Heart right ventricle (tissue), 16 donors: ENCODE measurements at regions not wholly inside any gene's neighbourhood (a gene's known extent, or its start where the extent isn't known, plus 50 kb on each side); places are given as distances from the start of the nearest gene placed in this dataset.

Source experiments
- ATAC-seq, 8 donors: fragments of 200-7000 bp; cut with Tn5 transposase; one replicate each; pipeline ENCODE4 v1.9.1; 2020; ENCODE audit warnings: mild to moderate bottlenecking in 8 of 8, moderate library complexity in 8 of 8, moderate number of reproducible peaks in 1 of 8
- DNase-seq, 2 donors: peaks; one replicate each; pipeline ENCODE4 v3.0.0-alpha.2; 2020
- H3K27ac ChIP-seq, 10 donors: fragments of 200-600 bp; sonication (generic) in 2 of 10; one replicate each; pipeline versions ENCODE4 v1.5.0 to v1.8.0; 2020 to 2022; ENCODE audit warnings: mild to moderate bottlenecking in 3 of 10
- H3K27me3 ChIP-seq, 7 donors: fragments of 200-600 bp; one replicate each; pipeline ENCODE4 v1.8.0; 2021 to 2022; ENCODE audit warnings: mild to moderate bottlenecking in 2 of 7
- H3K36me3 ChIP-seq, 9 donors: fragments of 200-600 bp; sonication (generic) in 1 of 9; one replicate each; pipeline versions ENCODE4 v1.5.0 to v1.8.0; 2020 to 2022; ENCODE audit warnings: mild to moderate bottlenecking in 2 of 9
- H3K4me1 ChIP-seq, 9 donors: fragments of 200-600 bp; sonication (generic) in 1 of 9; one replicate each; pipeline versions ENCODE4 v1.5.0 to v1.8.0; 2020 to 2022; ENCODE audit warnings: mild to moderate bottlenecking in 4 of 9
- H3K4me3 ChIP-seq, 10 donors: fragments of 200-600 bp; sonication (generic) in 2 of 10; one replicate each; pipeline versions ENCODE4 v1.5.0 to v1.8.0; 2020 to 2022; ENCODE audit warnings: mild to moderate bottlenecking in 7 of 10, moderate library complexity in 2 of 10
- H3K9me3 ChIP-seq, 11 donors: fragments of 200-600 bp in 10 of 11; sonication (generic) in 2 of 11; one replicate each; pipeline versions ENCODE4 v1.5.0 to v1.8.0; 2013 to 2022; ENCODE audit warnings: mild to moderate bottlenecking in 2 of 11, control low read depth in 1 of 11, moderate library complexity in 1 of 11
- CTCF ChIP-seq, 9 donors: fragments of 200-600 bp; sonication (generic) in 2 of 9; IDR thresholded peaks; one replicate each; pipeline versions ENCODE4 v1.5.0 to v1.8.0; 2021 to 2022; ENCODE audit warnings: antibody characterized with exemption in 9 of 9, mild to moderate bottlenecking in 5 of 9, moderate library complexity in 1 of 9
- WGBS, 2 donors: extraction: QIAGEN DNeasy Blood & Tissue Kit; methylation state at CpG; one replicate each; pipeline ENCODE4 v1.1.7; 2013; ENCODE audit warnings: inconsistent platforms in 1 of 2; 5-methylcytosine and 5-hydroxymethylcytosine counted together
- intact Hi-C, 10 donors: fragments of 100-400 bp; cut with DNase I; formaldehyde crosslinking; loops; one replicate each; pipeline versions ENCODE4 v1.11.1 to v1.14.2; 2022
- donor health status: Arrhythmogenic right ventricular cardiomyopathy.
- donor health status: ischemic (EF 13 %, LVEDD 7.1; RV severe dilation, severe dysfunction).
- donor health status: healthy with polysubstance abuse.
- donor health status: DM: no; HTN: yes; CAD: no.
- donor health status: DM: no; HTN: no; CAD: no.
- donor health status: ischemic (EF 25% LVEDD 6.9; RV normal size, moderate dysfunction).
- donor health status: ischemic (EF 25% LVEDD 5.7; RV mildly dilated, moderate dysfunction).
- donor health status: healthy.
- donor health status: DM: yes; HTN: yes; CAD: no.
- donor health status: Ischemic cardiomyopathy.
- donor health status: ischemic (EF 35%, LVEDD 5.7; RV mildly dilated, moderate dysfunction).
- donor health status: nonischemic (EF 11% LVEDD 7.7; RV severe dilation, severe dysfunction).
- donor health status: DM: yes; HTN: yes; CAD: no.
- donor health status: PGD.
- donor health status: ischemic (EF 29% LVEDD 5.4; RV normal size, mild dysfunction).
- donor health status: nonischemic (EF 23%, LVEDD 6.1; RV moderate dilation, normal function).

- Histone ChIP-seq H3K4me1 (no peaks in the 10 kb centered on the region), H3K9me3 (no peaks in the 10 kb centered on the region), H3K4me3 (no peak overlapping the region), H3K27ac (no peak overlapping the region), H3K27me3 (peaks cover 0 to 18% (median 0%) of the 10 kb centered on the region in 7 donors), H3K36me3 (no peaks in the 10 kb centered on the region)
- no peak for TF ChIP-seq CTCF (IDR thresholded peaks at IDR 0.05)
- DNase-seq (no peak), ATAC-seq (no peak)
- WGBS, 2 donors: 84 to 88% methylated on average over 15 of the region's 15 CpGs
- intact Hi-C loops: no loop called here
These were observed 290.0 kb upstream of the SALL3 start for GRCh38 chr18:78689606-78690005.

GRCh38 chr18:78692105-78692504, 287.5 kb upstream of the SALL3 start:
- no peak for TF ChIP-seq CTCF (IDR thresholded peaks at IDR 0.05)
- Histone ChIP-seq H3K4me3 (no peak overlapping the region), H3K27me3 (peaks cover 0 to 18% (median 0%) of the 10 kb centered on the region in 7 donors), H3K36me3 (no peaks in the 10 kb centered on the region), H3K4me1 (no peaks in the 10 kb centered on the region), H3K27ac (no peak overlapping the region), H3K9me3 (no peaks in the 10 kb centered on the region)
- ATAC-seq: no peak
- 64 to 68% methylated on average over 1 of the region's 1 CpG for WGBS, 2 donors
- intact Hi-C loops: no loop called here
- no peak for DNase-seq

GRCh38 chr18:78693429-78693828, 286.2 kb upstream of the SALL3 start:
- TF ChIP-seq CTCF (IDR thresholded peaks at IDR 0.05): no peak
- H3K9me3 ChIP-seq: no peaks in the 10 kb centered on the region
- no peak overlapping the region for H3K4me3 ChIP-seq
- H3K27me3 ChIP-seq: peaks cover 0 to 25% (median 0%) of the 10 kb centered on the region in 7 donors
- intact Hi-C loops: no loop called here
- 87 to 88% methylated on average over 7 of the region's 7 CpGs for WGBS, 2 donors
- ATAC-seq: no peak
- no peak for DNase-seq
- no peaks in the 10 kb centered on the region for H3K36me3 ChIP-seq
- no peak overlapping the region for H3K27ac ChIP-seq
- H3K4me1 ChIP-seq: no peaks in the 10 kb centered on the region

GRCh38 chr18:78696698-78697435, 282.8 kb upstream of the SALL3 start:
- Histone ChIP-seq H3K4me1 (no peaks in the 10 kb centered on the region), H3K9me3 (no peaks in the 10 kb centered on the region), H3K27ac (no peak overlapping the region), H3K27me3 (peaks cover 0 to 36% (median 6%) of the 10 kb centered on the region in 7 donors), H3K36me3 (no peaks in the 10 kb centered on the region), H3K4me3 (no peak overlapping the region)
- ATAC-seq: no peak
- intact Hi-C loops: no loop called here
- no peak for DNase-seq
- no peak for TF ChIP-seq CTCF (IDR thresholded peaks at IDR 0.05)
- 80 to 82% methylated on average over 21 of the region's 21 CpGs for WGBS, 2 donors
